GM12892 (cell line): ENCODE measurements at regions not wholly inside any gene's neighbourhood (a gene's known extent, or its start where the extent isn't known, plus 50 kb on each side); places are given as distances from the start of the nearest gene placed in this dataset.

Experiments
- POLR2A ChIP-seq: IDR thresholded peaks from 2 replicates; pipeline ENCODE4 v1.6.1; 2011; ENCODE audit warnings: low read depth, low read length, control low read depth
- TAF1 ChIP-seq: IDR thresholded peaks from 2 replicates; pipeline ENCODE4 v1.6.1; 2011; ENCODE audit warnings: low read depth, mild to moderate bottlenecking, control low read depth, low read length, borderline replicate concordance

GRCh38 chr6:44631968-44632367 is 244.5 kb downstream of the CDC5L start:
- TF ChIP-seq TAF1 (no peak), POLR2A (no peak)
